GM23248 (cell line): ENCODE measurements at regions not wholly inside any gene's neighbourhood (a gene's known extent, or its start where the extent isn't known, plus 50 kb on each side); places are given as distances from the start of the nearest gene placed in this dataset.

Experiments used
- DNase-seq: peaks from one replicate; pipeline ENCODE4 v3.0.0-alpha.2; 2015
- H2AFZ ChIP-seq: fragments of 200-600 bp; sonication (generic); 2 replicates; pipeline ENCODE4 v1.6.1; 2016; ENCODE audit warnings: antibody characterized with exemption
- H3F3A ChIP-seq: fragments of 200-600 bp; sonication (generic); 2 replicates; pipeline ENCODE4 v1.6.1; 2016; ENCODE audit warnings: mild to moderate bottlenecking, antibody characterized with exemption, mixed run types; ENCODE audit not compliant: insufficient read depth
- H3K27ac ChIP-seq: fragments of 200-600 bp; sonication (generic); 2 replicates; pipeline ENCODE4 v1.5.1; 2016; ENCODE audit warnings: mild to moderate bottlenecking
- H3K27me3 ChIP-seq: fragments of 200-600 bp; sonication (generic); replicated peaks from 2 replicates; pipeline ENCODE4 v1.6.1; 2016; ENCODE audit warnings: mild to moderate bottlenecking; ENCODE audit not compliant: insufficient read depth
- H3K36me3 ChIP-seq: fragments of 200-600 bp; sonication (generic); 2 replicates; pipeline ENCODE4 v1.6.1; 2016; ENCODE audit warnings: low read depth, mild to moderate bottlenecking
- H3K4me1 ChIP-seq: fragments of 200-600 bp; sonication (generic); 2 replicates; pipeline ENCODE4 v1.6.1; 2016; ENCODE audit warnings: mild to moderate bottlenecking; ENCODE audit not compliant: insufficient read depth
- H3K4me2 ChIP-seq: fragments of 200-600 bp; sonication (generic); one replicate; pipeline ENCODE4 v1.6.1; 2016; ENCODE audit warnings: mild to moderate bottlenecking; ENCODE audit not compliant: unreplicated experiment
- H3K4me3 ChIP-seq: fragments of 200-600 bp; sonication (generic); 2 replicates; pipeline ENCODE4 v1.5.1; 2016; ENCODE audit warnings: mild to moderate bottlenecking
- H3K79me2 ChIP-seq: fragments of 200-600 bp; sonication (generic); 2 replicates; pipeline ENCODE4 v1.6.1; 2016; ENCODE audit warnings: mild to moderate bottlenecking; ENCODE audit not compliant: insufficient read depth
- H3K9ac ChIP-seq: fragments of 200-600 bp; sonication (generic); 2 replicates; pipeline ENCODE4 v1.6.1; 2016; ENCODE audit warnings: mild to moderate bottlenecking
- H3K9me2 ChIP-seq: fragments of 200-600 bp; sonication (generic); 2 replicates; pipeline ENCODE4 v1.6.1; 2016; ENCODE audit warnings: mixed run types, mild to moderate bottlenecking, moderate library complexity; ENCODE audit not compliant: insufficient read depth
- H3K9me3 ChIP-seq: fragments of 200-600 bp; sonication (generic); one replicate; pipeline ENCODE4 v1.6.1; 2017; ENCODE audit warnings: low read depth
- H4K20me1 ChIP-seq: fragments of 200-600 bp; sonication (generic); 2 replicates; pipeline ENCODE4 v1.6.0; 2016; ENCODE audit not compliant: insufficient read depth
- EZH2 ChIP-seq: fragments of 200-600 bp; sonication (generic); IDR thresholded peaks from 2 replicates; pipeline ENCODE4 v1.6.1; 2018; ENCODE audit warnings: antibody characterized with exemption, mild to moderate bottlenecking; ENCODE audit not compliant: insufficient read depth, poor library complexity, severe bottlenecking
- EZH2phosphoT487 ChIP-seq: fragments of 200-600 bp; sonication (generic); IDR thresholded peaks from 2 replicates; pipeline ENCODE4 v1.6.1; 2018; ENCODE audit warnings: antibody characterized with exemption, moderate library complexity, mild to moderate bottlenecking, low read depth; ENCODE audit not compliant: insufficient read depth
- WGBS, 2 experiments: methylation state at CpG; one replicate each; pipeline ENCODE4 v1.1.6; 2015 to 2017; ENCODE audit warnings: low lambda C conversion rate in 2 of 2, low coverage in 1 of 2; ENCODE audit errors: missing lambda C conversion rate in 2 of 2; 5-methylcytosine and 5-hydroxymethylcytosine counted together
- in situ Hi-C: fragments of 300-500 bp; cut with MboI; formaldehyde crosslinking; loops from 2 replicates; pipeline ENCODE4 v1.15.0; 2020

- Histone ChIP-seq H3K9me2 (no peaks in the 10 kb centered on the region), H3K4me3 (no peak overlapping the region), H3K4me2 (no peak overlapping the region), H3K9ac (no peak overlapping the region), H3K27me3 (no peaks in the 10 kb centered on the region), H3K4me1 (no peaks in the 10 kb centered on the region), H3K27ac (no peak overlapping the region), H4K20me1 (no peaks in the 10 kb centered on the region), H2AFZ (no peak overlapping the region), H3K9me3 (peaks cover 3% of the 10 kb centered on the region), H3K79me2 (no peaks in the 10 kb centered on the region), H3F3A (no peaks in the 10 kb centered on the region), H3K36me3 (no peaks in the 10 kb centered on the region)
- TF ChIP-seq EZH2phosphoT487 (no peak), EZH2 (no peak)
- no peak for DNase-seq
- WGBS, 2 experiments: 24 to 33% methylated on average over 4 of the region's 4 CpGs
- in situ Hi-C loops: no loop called here
Measured at GRCh38 chr4:160184884-160185283, 1082.0 kb downstream of the RAPGEF2 start.

- H3K27me3 ChIP-seq: no peaks in the 10 kb centered on the region
- H3K4me3 ChIP-seq: no peak overlapping the region
- no peaks in the 10 kb centered on the region for H3K4me1 ChIP-seq
- no peaks in the 10 kb centered on the region for H3K9me2 ChIP-seq
- H3K9me3 ChIP-seq: no peaks in the 10 kb centered on the region
- no peak for TF ChIP-seq EZH2
- TF ChIP-seq EZH2phosphoT487: no peak
- DNase-seq: no peak
- in situ Hi-C loops: no loop called here
- H3F3A ChIP-seq: no peaks in the 10 kb centered on the region
- no peak overlapping the region for H3K4me2 ChIP-seq
- H3K27ac ChIP-seq: no peak overlapping the region
- no peaks in the 10 kb centered on the region for H4K20me1 ChIP-seq
- no peak overlapping the region for H2AFZ ChIP-seq
- WGBS, 2 experiments: 32 to 35% methylated on average over 4 of the region's 4 CpGs
- no peaks in the 10 kb centered on the region for H3K79me2 ChIP-seq
- H3K36me3 ChIP-seq: no peaks in the 10 kb centered on the region
- no peak overlapping the region for H3K9ac ChIP-seq
Measured at GRCh38 chr4:160193787-160194186, 1090.9 kb downstream of the RAPGEF2 start.

GRCh38 chr4:160194716-160195115 is 1091.8 kb downstream of the RAPGEF2 start:
- Histone ChIP-seq H3K9me2 (no peaks in the 10 kb centered on the region), H3K4me3 (no peak overlapping the region), H3K4me1 (no peaks in the 10 kb centered on the region), H3K9ac (no peak overlapping the region), H3K27me3 (no peaks in the 10 kb centered on the region), H3K4me2 (no peak overlapping the region), H3K36me3 (no peaks in the 10 kb centered on the region), H3K27ac (no peak overlapping the region), H3F3A (no peaks in the 10 kb centered on the region), H3K9me3 (no peaks in the 10 kb centered on the region), H3K79me2 (no peaks in the 10 kb centered on the region), H4K20me1 (no peaks in the 10 kb centered on the region), H2AFZ (no peak overlapping the region)
- 27 to 30% methylated on average over 5 of the region's 5 CpGs for WGBS, 2 experiments
- in situ Hi-C loops: no loop called here
- DNase-seq: no peak
- TF ChIP-seq EZH2 (no peak), EZH2phosphoT487 (no peak)

- H3K27ac ChIP-seq: no peak overlapping the region
- H3K36me3 ChIP-seq: no peaks in the 10 kb centered on the region
- DNase-seq: no peak
- no peaks in the 10 kb centered on the region for H3K4me1 ChIP-seq
- no peaks in the 10 kb centered on the region for H4K20me1 ChIP-seq
- no peak overlapping the region for H3K4me2 ChIP-seq
- WGBS, 2 experiments: 22 to 23% methylated on average over 2 of the region's 2 CpGs
- no peak overlapping the region for H3K4me3 ChIP-seq
- no peaks in the 10 kb centered on the region for H3F3A ChIP-seq
- no peak overlapping the region for H2AFZ ChIP-seq
- no peaks in the 10 kb centered on the region for H3K9me3 ChIP-seq
- H3K79me2 ChIP-seq: no peaks in the 10 kb centered on the region
- no peaks in the 10 kb centered on the region for H3K27me3 ChIP-seq
- no peak for TF ChIP-seq EZH2
- no peak for TF ChIP-seq EZH2phosphoT487
- in situ Hi-C loops: no loop called here
- no peak overlapping the region for H3K9ac ChIP-seq
- H3K9me2 ChIP-seq: no peaks in the 10 kb centered on the region
Measured at GRCh38 chr4:160202802-160203201, 1099.9 kb downstream of the RAPGEF2 start.

DNA sequence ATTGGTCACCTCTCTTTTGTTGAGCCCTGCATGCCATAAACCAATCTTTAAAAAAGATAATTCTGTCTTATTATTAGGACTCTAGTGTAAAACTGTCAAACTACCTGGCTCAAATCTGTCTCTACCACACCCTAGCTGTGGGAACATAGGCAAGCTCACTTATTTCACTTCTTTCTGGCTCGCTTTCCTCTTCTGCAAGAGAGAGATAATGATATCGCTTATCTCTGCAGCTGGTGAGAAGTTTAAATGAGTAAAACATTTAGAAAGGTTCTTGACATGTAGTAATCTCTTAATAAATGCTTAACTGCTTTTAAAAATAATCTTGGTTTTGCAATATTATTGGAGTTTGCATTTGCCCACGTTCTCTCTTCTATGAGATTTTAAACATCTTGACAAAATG is 1109.2 kb downstream of the RAPGEF2 start:
- TF ChIP-seq EZH2 (no peak), EZH2phosphoT487 (no peak)
- Histone ChIP-seq H3K4me1 (no peaks in the 10 kb centered on the region), H3K4me3 (no peak overlapping the region), H3K4me2 (no peak overlapping the region), H3K27ac (no peak overlapping the region), H3K9me2 (no peaks in the 10 kb centered on the region), H3K9me3 (peaks cover 2% of the 10 kb centered on the region), H3K36me3 (no peaks in the 10 kb centered on the region), H3K9ac (no peak overlapping the region), H3K27me3 (no peaks in the 10 kb centered on the region), H2AFZ (no peak overlapping the region), H4K20me1 (no peaks in the 10 kb centered on the region), H3K79me2 (no peaks in the 10 kb centered on the region), H3F3A (no peaks in the 10 kb centered on the region)
- 11 to 19% methylated on average over 3 of the region's 3 CpGs for WGBS, 2 experiments
- in situ Hi-C loops: no loop called here
- no peak for DNase-seq
